ENCODE measurements at regions not wholly inside any gene's neighbourhood (a gene's known extent, or its start where the extent isn't known, plus 50 kb on each side); places are given as distances from the start of the nearest gene placed in this dataset.
A peak's percentile ranks its signal among the peaks of the same experiment; 100 is the strongest.
"Not testable (repeated sequence)": the region's sequence is repeated elsewhere in the genome, so short reads cannot be mapped to it uniquely, and the experiment has no call there.

DNA sequence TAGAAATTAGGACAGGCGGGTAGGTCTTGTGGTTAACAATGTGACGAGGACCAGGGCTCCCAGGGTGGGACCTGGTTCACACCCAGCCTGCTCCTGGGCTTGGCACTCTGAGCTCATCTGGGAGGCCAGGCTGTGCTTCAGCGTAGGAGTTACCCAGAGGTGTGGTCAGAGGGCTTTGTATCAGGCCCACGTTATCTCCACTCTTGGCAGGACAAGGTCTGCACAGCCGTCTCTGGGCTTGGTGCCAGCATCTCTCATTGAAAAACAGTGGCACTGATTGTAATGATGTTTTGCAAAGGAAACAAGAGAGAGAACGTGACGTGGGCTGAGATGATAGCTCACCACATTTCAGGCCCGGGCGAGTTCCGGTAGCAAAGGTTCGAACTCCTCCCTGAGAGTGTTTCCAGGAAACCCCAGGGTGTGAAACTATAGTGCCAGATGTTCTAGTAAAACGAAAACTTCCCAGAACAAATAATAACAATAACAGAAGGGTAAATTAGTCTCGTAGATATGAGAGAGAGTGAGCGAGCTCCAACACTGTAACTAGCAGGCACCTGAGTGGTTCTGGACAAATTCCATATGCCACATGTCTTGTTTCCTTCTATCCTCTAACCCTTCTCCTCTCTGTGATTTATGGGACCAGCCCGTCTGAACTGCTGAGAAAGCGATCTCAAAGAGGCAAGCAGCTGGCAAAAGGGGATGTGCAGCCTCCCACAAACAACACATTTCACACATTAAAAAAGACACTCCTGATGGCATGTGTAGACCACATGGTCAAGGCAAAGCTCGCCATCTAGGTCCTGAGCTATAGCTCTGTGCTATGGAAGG, 227.3 kb downstream of the KTN1 start:
- DNase-seq, result peak; percentile 80

DNA sequence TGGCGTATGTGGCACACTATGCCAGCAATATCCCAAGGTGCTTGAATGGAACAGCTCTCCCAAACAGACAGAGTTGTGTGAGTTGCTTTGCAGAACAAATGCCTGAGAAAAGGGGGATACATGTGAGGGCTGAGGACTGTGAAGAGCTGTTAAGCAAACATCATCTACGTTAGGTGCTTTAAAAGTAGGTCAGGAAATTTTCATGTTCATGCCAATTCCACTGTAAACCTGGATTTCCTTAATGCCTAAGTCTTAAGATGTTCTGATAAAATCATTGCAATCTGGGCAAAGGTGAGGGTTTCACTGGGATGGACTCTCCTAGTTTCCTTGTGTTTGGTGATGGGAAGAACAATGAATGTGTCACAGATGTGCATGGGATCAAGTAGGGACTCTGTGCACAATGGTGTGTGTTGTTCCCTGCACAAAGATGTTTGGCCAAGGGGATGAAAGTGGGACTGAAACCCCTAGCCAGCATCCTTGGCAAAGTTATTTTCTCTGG, 227.9 kb downstream of the KTN1 start:
- no peak for DNase-seq

DNA sequence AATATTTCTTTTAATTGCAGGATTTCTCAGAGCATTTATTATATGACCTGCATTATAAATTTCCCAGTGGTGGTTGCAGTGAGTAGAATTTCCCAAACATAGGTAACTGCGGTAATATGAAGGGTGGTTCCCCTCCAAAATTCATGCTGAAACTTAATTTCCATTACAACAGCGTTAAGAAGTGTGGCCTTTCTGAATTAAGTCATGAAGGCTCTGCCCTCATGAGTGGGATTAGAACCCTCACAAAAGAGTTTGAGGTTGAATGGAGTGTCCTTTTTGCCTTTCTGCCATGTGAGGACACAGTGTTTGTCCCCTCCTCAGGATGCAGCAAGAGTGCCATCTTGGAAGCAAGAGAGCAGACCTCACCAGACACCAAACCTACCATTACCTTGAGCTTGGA, 233.6 kb downstream of the KTN1 start:
- no peak for DNase-seq

DNA sequence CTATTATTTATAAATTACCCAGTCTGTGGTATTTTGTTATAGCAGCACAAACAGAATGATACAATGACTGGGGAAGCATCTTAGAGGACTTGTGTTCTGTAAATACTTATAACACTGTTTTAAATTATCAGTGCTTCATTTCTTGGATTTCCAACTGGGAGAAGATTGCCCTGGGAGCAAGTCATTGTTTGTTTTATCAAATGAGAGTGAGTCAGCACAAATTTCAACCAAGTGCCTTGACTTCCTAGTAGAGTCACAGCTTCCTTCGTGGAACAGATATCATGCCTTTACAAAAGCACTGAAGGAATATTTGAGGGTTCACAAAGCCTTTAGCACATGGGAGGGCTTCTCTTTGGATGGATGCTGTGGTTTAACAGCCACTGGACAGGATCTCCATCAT, 234.1 kb downstream of the KTN1 start:
- DNase-seq, result no peak

DNA sequence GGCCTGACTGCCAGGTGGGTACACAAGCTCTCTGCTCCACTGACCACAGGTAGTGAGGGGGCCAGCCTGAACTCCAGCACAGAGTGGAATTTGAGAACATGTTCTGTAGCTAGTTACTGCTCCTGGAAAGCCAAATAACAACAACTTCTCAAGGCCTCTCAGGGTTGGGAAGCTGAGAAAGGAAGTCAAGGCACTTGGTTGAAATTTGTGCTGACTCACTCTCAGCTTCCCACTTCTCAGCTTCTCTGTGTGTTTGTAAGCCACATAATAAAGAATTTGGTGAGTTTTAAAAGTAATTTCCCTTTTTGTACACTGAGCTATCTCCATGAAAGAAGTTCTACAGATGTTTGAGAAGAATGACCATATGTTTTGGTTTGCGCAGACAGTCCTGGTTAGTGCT, 234.9 kb downstream of the KTN1 start:
- no peak for DNase-seq

- no peak for DNase-seq
These were observed 236.2 kb downstream of the KTN1 start for GRCh38 chr14:55816225-55816624.

DNA sequence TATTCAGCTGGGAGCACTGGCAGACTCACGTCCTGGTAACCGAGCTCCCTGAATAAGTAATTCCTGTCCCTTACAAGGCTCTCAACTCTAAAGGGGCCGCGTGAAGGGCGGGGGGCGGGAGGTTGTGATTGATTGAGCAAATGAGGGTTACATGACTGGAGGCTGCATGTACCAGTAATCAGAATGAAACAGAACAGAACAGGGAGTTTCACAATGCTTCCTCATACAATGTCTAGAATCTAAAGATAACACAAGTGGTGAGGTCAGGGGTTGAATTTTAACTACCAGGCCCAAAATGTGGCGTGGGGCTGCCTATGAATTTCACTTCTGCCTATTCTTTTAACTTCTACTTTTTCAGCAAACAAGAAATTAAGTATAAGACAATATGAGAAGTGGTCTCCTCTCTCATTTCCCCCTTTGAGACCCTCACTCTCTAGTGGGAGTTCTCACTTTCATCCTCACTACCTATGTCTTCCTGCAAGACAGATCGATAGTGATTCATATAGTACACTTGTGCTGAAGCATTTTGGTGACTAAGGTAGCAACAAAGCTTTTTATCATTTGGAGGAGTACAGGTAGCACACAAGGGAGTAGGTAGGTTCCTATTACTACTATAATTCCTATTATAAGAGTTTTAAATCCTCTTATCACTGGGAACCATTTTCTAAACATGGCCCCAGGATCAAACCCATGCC, 239.8 kb downstream of the KTN1 start:
- DNase-seq, result no peak

DNA sequence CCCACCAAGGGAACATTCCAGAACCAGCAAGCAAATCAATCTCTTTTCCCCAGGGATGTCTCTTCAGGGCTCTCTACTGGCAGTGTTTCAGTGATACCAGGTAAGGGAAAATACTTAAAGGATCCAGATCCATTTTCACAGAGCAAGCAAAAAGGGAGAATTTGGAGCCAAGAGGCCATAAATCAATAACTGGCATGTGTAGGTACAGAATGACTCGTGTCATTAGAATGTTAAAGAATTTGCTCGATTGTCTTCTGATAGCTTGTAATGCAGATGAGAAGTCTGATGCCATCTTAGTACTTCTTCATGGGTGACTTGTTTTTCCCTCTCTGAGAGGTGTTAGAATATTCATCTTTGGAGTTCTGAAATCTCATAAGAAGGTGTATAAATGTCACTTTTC, 242.9 kb downstream of the KTN1 start:
- no peak for DNase-seq

DNA sequence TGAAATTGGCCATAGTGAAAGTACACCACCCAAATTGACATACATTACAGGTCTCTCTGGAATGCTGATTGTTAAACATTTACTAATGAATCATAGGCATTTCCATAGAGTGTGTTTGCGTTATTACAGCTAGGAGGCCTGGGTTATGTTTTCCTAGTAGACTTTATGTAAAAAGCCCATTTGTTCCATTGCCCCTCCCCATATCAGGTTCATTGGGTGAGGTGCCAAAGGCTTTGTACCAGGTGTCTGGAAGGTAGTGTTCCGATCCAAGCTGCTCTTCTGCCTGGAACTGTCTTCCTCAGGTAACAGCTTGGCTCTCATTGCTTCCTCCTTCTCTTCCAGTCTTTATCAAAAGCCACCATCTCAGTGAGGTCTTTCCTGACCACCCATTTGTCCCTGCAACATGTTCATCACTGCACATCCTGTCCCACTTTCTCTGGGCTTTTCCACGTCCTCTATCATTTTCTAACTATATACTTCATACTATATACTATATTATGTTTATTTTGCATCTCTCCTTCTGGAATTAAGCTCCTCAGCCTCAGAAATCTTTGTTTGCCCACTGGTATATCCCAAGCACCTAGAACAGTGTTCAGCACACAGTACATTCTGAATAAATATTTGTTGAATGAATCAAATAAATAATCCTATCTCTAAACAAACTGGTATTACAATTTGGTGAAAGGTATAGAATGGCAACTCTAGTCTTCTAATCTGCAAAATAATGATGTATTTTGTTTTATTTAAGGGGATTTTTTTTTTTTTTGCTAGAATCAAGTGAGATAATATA, 252.3 kb downstream of the KTN1 start:
- DNase-seq, result no peak

GRCh38 chr14:55832974-55833373, 253.0 kb downstream of the KTN1 start:
- DNase-seq, result no peak

- DNase-seq, result no peak
These were observed 254.4 kb downstream of the KTN1 start for GRCh38 chr14:55834390-55834789.

- DNase-seq, result no peak
These were observed 256.0 kb downstream of the KTN1 start for GRCh38 chr14:55835985-55836384.

DNA sequence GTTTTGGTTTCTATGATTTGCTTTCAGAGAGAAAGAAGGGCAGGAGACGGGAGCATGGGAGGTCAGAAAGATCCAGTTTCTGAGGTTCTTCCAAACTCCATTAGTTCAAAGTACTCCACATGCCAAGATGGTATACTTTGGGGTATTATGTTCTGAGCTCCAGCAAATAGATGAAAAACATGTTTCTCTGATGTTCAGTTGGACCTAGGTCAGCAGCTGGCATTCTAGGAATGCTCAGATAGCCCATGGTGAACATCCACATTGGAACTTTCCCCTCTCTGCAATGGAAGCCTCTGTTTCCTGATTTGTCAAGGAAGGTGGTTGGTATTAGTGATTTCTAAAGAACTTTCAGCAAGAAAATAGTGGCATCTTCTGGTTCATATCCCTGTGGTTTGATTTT, 257.5 kb downstream of the KTN1 start:
- DNase-seq, result no peak

- no peak for DNase-seq
These were observed 258.6 kb downstream of the KTN1 start for GRCh38 chr14:55838529-55839052.

DNA sequence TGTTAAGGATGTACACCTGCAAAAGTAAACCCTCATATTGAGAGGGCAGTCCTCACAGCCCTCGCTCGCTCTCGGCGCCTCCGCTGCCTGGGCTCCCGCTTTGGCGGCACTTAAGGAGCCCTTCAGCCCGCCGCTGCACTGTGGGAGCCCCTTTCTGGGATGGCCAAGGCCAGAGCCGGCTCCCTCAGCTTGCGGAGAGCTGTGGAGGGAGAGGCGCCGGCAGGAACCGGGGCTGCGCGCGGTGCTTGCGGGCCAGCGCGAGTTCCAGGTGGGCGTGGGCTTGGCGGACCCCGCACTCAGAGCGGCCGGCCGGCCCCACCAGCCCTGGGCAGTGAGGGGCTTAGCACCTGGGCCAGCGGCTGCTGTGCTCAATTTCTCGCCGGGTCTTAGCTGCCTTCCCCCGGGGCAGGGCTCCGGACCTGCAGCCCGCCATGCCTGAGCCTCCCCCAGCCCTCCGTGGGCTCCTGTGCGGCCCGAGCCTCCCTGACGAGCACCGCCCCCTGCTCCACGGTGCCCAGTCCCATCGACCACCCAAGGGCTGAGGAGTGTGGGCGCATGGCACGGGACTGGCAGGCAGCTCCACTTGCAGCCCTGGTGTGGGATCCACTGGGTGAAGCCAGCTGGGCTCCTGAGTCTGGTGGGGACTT, 259.4 kb downstream of the KTN1 start:
- DNase-seq, result not testable (repeated sequence)

GRCh38 chr14:55840821-55841220, 260.8 kb downstream of the KTN1 start:
- no peak for DNase-seq

GRCh38 chr14:55841625-55842024, 261.6 kb downstream of the KTN1 start:
- no peak for DNase-seq

DNA sequence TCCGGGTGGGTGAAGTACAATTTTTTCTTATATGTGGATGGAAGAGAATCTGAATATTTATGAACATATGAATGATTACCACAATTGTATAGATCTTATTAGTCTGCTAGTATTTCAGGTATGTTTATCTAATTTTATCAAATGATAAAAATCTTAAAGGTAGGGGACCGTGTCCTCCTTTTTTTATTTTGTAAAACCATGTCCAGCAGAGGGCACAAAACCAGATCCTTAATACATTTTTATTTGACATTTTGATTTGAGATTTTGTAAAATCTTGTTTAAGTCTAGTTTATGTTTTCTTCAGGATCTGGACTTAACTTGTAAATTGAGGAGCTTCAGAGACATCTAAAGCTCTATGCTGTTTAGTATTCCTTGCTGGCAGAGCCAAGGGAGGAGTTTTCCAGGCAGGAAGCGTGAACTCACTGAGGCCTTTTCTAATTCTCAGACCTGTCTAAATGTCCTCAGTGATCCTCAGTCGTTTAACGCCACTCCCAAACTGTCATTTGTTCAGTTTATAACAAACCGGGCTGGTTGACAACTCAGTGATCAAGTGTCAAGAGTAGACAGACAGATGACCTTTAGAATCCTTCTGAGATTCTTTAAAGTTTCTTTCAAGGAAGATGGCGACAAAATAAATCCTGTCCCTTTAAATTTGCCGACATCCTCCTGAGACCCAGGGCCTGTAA, 263.9 kb downstream of the KTN1 start:
- DNase-seq, result no peak

GRCh38 chr14:55845963-55846825, 266.2 kb downstream of the KTN1 start:
- no peak for DNase-seq

DNA sequence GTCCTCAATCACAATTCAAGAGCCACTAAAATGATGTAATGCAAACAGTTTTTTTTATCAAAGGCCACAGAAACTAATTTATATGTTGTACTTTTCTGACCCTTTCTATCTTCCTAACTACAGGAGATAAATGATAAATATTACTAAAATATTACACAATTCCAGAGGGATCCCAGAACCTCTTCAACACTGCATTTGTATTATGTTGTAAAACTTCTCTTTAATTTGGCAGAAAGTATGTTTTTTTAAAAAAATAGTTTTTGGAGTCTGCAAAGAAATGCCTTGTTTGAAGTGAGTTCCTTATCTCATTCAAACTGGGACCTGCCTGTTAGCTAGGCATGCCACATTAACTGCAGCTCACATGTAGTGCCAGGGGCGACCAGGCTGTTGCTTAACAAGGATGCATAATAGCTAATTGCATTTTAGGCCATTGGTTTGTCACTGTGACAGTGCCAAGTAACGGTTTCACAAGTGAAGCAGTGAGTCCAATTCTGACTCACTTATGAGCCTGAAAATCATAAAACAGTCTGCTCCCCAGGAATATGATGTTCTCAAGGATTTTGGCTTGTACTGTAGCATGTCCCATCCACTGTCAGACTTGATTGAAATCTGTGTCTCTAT, 266.9 kb downstream of the KTN1 start:
- no peak for DNase-seq

DNA sequence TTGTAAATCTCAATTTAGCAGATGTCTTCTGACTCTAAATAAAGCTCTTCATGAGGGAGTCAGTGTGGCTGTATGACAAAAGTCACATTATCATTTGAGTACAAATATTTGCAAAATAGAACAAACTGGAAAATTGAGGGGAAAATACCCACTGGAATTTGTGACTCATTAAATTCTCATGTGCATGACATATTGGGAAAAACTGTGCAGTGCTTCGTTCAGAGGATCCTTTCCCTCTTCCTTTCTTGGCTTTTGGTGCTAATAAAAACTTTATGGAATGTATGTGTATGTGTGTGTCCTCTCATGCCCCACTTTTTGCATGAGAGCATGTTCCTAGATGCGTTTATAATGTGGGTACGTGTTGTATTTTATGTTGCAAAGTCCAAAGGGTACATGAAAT, 267.8 kb downstream of the KTN1 start:
- DNase-seq, result no peak
